CD4-positive, alpha-beta T cell treated with Interleukin-6 for 4 hours (primary cell): ENCODE measurements at regions not wholly inside any gene's neighbourhood (a gene's known extent, or its start where the extent isn't known, plus 50 kb on each side); places are given as distances from the start of the nearest gene placed in this dataset.

Experiments
- DNase-seq: peaks from one replicate; pipeline ENCODE4 v3.0.0-alpha.2; 2020; ENCODE audit warnings: mixed read lengths

DNA sequence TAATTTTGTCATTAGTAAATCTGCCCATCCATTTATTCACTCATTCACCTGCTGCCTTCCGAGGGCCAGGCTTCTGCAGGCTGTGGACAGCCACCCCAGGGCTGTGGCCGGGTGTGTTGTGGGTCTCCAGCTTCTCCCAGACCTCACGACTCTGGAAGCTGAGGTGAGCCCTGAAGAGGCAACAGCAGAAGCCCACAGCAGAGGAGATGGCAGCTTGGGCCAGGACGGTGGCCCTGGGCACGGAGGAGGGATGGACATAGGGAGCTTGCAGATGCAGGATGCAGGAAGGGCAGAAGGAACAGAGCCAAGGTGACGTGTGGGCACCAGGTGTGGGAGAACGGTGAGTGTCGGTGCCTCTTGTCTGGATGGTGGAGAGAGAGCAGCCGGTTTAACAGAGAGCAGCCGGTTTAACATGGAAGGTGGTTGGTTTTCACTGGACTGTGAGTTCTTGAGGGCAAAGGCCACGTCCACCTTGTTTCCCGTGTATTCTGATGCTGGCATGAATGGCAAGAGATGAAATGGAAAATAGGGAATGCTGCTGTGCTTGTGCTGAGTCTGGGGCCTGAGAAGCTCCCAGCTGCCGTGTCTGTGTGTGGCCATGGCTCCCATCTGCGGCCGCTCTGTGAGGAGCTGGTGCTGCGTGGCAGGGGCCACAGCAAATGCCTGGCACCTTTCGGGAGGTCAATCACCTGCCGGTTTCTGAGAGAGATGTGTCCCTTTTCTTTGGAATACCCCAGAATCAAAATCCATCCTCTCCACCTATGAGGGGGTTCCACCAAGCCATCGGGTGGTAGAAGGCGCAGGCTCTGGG lies 669.9 kb downstream of the BRD1 start:
- no peak for DNase-seq

DNA sequence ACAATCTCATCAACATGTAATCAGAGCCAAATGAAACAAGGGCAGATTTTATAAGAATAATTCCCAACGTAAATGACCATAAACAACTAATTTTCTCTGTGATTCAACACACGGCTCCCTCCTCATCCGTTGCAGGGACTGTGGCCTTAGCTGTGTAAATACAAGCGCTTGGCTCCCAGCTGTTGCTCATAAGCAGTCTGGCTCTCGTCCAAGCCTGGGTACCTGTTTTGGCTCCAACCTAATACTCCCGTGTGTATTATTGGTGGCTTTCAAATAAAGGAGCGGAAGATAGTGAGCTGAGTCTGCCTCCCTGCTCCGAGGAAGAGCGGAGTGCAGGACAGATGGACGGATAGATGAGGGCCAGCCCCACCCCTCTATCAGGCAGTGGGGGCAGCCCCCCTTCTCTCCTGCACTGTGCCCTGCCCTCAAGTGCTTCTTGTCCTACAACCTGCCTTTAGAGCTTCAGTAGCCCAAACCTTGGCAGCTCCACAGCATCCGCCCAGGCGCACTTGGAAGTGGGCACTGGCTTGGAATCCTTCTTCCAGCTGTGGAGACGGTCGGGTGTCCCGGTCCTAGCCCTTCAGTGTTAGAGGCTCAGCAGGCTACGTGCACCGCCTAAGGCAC lies 670.9 kb downstream of the BRD1 start:
- DNase-seq: no peak

DNA sequence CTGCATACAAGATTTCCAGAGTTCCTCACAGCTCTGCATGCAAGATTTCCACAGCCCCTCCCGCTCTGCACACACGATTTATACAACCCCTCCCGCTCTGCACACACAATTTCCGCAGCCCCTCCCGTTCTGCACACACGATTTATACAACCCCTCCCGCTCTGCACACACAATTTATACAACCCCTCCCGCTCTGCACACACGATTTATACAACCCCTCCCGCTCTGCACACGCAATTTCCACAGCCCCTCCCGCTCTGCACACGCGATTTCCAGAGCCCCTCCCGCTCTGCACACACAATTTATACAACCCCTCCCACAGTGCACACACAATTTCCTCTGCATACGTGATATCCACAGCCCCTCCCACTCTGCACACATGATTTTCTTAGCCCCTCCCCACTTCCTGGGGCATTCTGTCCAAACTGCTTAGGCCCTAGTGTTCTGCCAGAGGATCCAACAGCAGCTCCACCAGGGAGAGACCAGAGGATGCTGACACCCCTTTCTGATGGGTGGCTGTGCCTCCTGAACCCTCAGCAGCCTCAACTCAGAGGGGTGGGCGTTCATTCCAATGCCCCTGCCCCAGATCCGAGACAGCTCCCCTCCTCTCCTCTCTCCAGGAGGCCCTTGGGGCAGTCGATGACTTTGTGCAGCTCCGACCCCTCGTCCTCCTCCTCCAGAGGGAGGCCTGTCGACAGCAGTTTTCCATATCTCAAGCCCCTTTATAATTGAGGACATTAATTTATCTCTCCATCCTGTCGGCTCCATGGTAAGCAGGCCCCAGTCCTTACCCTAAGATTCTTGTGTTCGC lies 671.7 kb downstream of the BRD1 start:
- no peak for DNase-seq

DNA sequence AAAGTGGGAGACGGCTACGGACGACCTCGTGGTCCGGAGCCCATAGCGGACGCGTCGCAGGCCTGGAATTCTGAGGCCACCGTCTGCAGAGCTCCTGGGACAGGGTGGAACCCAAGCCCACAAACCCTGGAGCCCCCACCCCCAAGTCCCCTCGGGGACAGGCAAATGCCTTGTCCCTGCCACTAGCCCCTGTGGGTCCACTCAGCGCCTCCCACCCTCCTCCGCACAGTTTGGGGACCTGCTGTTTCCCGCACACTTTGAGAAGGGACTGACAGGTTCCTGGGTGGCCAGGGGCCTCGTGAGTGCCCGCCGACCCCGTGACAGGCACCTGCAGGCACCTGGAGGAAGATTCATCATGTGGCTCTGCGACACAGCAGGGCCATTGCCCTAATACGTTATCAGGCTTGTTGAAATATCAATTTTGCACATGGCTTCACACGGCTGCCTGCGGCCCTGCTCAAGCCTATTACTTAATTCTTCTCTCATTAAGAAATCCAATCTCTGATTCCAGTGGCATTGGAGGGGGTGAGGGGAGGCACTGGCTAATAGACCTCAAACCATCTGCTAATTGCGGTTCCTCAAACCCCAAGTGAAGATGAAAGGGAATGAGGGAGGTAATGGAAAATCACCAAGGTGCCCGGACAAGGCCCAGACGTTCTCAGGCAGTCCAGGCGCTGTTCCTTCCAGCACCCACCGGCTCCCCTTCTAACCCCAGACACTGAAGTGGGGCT lies 672.5 kb downstream of the BRD1 start:
- no peak for DNase-seq

DNA sequence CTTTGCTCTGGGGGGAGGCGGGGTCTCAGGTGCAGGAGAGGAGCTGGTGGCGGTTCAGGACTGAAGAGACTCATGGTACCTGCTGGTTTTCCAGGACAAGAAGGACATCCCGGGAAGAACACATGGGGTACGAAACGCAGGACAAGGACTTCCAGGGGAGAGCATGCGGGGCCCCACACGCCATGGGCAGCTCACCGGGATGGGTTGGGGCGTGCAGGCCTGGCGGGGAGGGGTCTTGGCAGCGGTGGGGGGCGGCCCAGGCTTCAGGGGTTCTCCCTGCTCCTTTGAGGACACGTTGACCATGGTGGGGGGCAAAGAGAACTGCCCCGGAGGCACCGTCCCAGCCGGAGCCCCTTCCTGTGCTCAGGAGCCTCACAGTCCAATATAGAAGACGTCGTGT lies 673.2 kb downstream of the BRD1 start:
- no peak for DNase-seq

DNA sequence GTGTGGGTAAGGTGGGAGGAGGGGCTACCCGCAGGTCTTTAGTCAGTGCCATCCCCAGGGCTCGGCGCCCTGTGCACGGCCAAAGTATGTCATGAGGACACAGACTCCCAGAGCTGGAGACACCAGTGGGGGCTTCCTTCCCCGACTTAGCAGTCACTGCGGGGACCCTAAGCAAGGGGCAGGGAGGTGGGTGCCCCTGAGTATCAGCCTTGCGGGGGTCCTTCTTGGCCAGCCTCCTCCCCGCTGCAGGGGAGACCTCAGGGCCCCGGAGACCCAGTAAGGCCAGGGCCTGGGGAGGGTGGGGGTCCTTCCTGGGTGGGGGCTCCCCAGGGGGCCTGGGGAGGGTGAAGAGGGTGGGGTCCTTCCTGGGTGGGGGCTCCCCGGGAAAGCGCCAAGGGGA lies 673.8 kb downstream of the BRD1 start:
- DNase-seq: no peak

DNA sequence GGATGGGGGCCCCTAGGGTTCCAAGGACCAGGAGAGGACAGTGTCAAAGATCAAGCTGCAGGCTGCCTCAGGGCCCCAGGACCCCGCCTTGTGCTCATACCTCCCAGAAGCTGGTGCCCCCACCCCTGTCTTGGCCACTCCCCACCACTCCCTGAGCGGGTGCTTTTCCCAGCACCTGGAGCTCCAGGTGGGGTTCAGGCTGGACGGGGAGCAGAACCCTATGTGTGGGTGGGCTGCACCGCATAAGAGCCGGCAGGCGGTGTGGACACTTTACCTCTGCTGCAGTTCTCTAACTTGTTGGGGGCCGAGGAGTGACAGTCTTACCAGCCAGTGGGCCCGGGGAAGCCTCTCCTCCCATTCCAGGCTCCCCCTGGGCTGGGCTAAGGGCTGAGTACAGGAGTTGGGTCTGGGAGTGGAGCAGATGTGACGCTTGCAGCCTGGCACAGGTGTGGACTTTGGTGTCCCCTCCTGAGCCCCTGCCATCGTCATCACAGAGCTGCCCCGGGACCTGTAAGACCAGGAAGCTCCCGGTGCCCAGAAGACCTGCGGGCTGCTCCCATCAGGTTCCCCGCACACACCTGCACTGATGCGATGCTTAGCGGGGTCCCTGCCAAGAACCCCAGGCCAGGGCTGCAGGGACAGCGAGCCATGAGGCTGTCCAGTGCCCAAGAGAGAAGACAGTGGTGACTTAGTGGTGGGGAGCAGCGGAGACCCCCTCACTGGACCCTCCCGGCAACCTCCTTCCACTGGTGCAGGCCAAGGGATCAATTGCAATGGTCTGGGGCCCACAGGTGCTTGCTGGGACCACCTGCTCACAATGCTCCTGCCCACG lies 674.5 kb downstream of the BRD1 start:
- no peak for DNase-seq

DNA sequence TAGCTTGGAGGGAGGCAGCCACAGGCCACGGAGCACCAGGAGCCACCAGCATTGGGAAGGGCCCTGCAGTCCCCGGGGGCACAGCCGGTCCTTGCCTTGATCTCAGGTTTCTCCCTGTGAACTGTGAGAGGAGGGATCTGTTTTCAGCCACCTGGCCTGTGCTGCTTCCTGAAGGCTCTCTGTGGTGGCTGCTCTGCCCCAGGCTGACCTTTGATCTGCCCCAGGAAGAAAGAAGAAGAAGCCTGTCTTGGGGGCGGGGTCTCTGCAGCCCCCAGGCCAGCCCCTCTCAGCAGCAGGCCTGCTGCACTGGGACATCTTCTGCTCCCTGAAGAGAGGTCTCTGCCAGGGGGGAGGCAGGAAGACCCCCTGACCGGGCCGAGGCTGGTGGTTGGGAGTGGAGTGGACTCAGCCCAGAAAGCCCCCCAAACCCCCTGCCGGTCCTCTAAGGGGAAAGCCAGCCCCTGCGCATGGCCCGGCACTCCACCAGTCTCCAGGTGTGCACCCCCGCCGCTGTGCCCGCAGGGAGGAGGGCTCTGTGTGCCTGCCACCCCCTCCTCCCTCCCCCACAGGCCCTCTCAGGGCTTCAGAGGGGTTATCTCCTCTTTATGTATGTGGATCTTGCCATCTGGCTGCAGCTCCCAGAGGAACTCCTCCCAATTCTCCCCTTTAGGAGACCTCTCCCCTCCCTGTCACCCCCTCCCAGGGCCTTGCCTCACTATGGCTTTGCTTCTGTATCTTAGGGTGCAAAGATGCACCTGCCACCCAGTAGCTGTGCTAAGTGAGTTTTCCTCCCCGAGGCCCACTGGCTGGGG lies 675.3 kb downstream of the BRD1 start:
- DNase-seq: no peak

DNA sequence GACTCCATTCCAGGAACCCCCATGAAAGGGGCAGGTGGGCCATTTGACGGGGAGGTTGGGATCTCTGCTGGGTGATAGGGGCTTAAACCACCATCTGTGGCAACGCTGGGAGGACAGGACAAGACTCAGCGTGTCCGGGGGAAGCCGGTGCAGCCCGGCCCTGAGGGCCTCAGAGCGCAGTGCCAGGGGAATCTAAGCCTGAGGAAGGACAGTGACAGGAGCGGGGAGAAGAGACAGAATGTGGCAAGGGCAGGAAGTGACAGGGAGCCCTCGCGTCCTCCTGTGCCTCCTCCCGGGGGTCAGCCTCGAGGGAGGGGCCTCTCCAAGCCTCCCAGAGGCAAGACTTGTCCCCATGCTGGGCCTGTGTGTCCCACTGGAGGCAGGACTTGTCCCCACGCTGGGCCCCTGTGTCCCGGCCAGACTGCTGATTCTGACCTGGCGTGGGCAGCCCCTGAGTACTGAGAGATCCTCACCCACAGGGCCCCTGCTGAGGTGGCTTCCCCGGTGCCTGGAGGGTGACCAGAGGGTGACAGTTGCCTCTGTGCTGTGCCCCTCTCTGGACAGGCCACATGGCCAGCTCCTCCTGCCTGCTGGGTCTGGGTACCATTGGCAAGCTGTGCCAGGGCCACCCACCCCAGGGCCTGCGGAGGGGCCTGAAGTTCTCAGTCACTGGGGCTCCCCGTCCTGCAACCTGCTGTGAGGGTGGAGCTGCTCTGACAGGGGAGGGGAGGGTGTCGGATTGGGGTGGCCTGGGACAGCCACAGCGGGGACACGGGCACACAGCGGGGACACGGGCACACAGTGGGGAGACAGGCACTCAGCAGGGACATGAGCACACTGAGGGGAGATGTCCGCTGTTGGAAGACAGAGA lies 676.2 kb downstream of the BRD1 start:
- no peak for DNase-seq

DNA sequence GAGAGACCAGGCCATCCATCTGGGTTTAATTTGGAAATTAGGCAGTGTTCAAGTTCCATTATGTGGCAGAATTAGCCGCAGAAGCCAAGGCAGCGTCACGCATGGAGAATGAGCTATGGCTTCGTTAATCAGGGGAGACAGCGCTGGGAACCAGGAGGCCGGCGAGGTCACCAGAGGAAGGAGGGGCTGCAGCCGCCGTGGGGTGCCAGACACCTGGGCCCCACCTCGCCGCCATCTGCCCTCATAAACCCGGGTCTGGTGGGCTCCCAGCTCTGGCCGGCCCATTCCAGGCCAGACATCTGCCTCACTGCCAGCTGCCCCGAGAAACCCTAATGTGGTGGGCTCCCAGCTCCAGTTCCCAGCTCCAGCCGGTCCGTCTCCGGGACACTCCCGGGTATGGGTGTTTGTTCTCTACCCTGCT lies 676.9 kb downstream of the BRD1 start:
- DNase-seq: no peak

DNA sequence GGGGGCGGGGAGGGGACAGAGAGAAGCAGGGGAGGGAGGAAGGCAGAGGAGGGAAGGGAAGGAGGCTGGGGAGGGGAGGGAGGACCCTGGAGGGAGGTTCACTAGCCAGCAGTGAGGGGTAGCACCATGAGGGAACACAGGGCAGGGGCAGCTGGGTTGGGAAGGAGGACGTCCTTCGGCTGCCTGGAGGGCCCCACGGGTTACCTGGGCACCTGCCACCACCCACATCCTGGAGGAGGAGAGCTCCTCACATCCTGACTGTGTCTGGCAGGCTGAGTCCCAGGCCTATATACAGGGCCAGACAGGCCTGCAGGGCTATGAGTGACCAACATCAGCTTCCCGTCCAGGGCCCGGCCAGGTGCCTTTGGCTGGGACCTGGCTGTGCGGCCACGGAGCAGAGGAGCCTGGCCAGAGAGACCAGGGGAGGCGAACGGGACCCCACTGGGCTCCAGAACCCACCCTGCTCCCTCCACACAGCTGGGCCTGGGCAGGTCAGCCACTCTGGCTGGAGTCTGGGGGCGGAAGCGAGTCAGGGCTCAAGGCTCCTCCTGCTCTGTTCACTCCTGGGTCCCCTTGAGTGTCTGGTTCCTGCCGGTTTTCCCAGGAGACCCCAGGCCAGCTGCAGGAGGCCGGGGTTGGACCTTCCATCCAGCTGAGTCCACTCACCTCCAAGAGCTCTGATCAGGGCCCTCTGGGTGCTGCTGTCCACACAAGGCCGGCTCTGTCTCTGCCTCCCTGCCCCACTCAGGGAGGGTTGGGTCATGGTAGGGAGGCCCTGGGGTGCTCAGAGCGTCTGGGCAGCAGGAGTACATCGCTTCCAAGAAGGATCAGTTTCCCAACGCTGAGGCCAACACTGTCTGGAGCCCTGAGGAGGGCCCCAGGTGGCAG lies 677.7 kb downstream of the BRD1 start:
- no peak for DNase-seq

DNA sequence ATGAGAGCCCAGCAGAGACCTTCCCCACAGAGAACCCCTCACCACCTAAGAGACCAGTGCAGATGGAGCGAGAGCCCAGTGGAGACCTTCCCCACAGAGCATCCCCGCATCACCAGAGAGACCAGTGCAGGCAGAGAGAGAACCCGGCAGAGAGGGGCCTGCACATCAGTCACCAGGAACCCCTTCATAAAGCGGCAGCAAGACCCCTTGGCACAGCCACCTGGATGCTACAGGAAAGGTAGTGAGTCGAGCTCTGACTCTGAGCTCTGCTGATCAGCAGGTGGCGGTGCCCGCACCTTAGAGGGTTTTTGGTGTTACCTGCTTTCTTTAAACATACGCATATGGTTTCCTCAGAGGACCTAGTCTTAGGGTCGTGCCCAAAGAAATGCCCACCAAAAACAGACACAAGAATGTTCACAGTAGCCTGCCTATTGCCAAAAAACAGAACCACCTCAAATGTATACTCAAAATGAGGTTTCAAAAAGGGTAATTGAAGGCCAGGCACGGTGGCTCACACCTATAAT lies 678.7 kb downstream of the BRD1 start:
- DNase-seq: no peak

DNA sequence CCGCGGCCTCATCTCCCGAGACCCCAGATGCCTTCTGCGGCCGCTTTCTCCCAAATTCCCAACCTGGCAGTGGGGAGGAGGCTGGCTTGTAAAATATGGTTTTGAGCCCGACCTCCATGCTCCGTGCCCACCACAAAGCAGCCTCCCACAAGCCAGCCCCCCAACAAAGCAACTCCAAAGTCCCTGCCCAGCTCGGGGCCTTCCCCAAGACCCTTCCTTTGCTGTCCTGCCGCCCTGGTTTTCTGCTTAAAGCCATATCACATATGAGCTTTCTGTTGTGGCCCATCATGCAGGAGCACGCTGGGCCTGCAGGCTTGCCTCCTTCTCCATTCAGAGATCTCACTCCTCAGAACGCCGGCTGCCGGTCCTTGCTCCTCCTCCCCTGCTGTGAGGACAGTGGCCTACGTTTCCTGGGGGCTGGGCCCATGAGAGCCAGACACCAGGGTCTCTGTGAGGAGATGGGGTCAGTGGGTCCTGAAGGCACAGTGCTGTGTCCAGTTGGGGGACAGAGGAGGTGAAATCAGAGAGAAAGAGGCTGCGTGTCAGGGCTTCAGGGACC lies 680.0 kb downstream of the BRD1 start:
- DNase-seq: no peak

DNA sequence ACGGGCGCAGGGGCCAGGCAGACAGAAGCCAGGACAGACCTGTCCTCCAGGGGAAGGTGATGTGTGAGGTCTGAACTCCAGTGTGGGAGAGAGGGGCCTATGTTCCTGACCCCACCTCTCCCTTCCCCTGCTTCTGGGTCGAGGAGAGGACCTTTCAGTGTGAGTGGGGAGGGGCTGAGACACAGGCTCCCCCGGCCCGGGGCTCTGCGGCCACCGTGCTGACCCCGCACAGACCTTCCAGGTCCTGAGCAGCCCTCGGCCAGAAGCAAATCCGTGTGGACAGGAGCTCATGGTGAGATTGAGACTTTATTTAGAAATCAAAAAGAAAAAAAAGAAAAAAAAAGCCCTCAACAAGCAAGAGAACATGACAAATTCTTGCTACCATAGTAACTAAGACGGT lies 680.5 kb downstream of the BRD1 start:
- no peak for DNase-seq

DNA sequence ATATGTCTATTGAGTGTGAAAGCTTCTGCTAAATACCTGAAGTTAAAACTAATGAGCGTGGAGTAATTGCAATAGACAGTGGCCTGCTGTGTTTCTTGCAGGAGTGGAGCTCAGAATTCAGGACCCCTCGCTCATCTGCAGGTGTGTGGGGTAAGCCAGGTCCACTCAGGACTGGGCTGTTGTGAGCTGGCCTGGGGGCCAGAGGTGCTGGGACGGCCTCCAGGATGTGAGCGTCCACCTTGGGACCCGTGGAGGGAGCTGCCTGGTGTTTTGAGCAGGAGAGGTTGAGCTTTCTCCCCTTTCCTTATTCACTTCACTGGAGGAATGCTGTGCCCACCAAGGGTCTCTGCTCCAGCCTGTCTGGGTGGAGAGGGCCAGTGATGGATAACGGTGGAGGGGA lies 681.2 kb downstream of the BRD1 start:
- DNase-seq: no peak

DNA sequence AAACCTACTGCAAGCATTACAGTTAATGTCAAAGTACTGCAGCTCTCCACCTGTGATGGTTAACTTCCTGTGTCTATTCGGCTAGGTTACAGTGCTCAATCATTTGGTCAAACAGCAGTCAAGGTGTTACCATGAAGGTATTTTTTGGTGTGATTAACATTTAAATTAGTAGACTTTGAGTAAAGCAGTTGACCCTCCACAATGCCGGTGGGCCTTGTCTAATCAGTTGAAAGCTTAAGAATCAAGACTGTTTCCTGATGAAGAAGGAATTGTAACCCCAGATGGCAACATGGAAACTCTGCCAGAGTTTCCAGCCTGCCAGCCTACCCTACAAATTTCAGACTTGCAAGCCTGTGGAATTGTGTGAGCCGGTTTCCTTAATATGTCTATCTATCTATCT lies 683.9 kb downstream of the BRD1 start:
- no peak for DNase-seq

DNA sequence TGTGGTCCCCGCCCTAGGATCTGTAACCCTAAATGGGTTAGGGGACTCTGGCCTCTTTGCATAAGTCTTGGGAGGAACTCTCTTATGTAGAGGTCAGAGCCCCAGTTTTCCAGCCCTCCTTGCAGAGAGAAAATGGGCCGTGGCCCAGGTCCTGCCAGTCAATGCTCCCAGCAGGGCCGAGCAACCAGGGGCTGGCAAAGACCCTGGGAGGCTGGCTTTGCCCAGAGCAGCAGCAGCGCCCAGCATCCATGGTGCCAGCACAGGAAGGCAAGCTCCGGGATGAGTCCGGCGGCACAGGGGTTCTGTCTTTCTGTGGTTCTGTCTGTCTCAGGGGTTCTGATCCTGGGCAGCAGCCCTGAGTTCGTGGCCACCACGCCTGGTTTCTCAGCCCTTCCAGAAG lies 684.8 kb downstream of the BRD1 start:
- DNase-seq: no peak

DNA sequence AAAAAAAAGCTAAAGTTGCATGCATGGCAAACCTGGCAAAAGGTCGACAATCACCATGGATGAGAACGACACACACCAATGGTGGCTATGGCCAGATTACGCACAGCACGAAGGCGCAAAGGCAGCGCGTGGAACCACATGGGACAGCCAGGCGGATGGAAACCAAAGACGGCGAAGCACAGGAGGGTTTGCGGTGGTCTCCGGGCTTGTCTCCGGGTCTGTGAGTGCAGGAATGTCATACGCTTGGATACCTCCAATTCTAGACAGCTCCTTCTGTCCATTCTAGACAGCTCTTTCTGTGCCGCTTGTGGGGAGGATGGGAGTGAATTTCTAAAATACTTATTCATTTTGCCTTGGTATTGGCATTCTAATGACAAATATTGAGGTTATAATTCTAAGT lies 685.4 kb downstream of the BRD1 start:
- DNase-seq: no peak

DNA sequence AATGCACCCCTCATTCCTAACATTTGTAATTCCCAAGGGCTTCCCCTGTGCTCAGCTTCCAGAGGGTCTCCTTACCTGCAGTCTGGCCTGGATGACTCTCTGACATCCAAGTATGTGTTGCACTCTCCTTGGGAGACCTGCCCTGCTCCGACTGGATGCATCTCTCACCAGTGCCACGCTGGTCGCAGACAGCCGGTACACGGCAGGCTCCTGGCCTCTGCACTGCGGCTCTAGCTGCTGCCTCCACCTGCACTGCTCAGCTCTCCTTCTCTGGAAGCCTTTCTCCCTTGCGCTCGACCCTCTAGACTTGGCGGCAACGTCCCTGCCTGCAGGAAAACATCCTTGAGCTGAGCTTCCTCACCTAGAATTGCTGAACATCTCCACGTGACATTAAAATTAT lies 685.9 kb downstream of the BRD1 start:
- DNase-seq: no peak
